ENCODE measurements at regions not wholly inside any gene's neighbourhood (a gene's known extent, or its start where the extent isn't known, plus 50 kb on each side); places are given as distances from the start of the nearest gene placed in this dataset.
"Not testable (repeated sequence)": the region's sequence is repeated elsewhere in the genome, so short reads cannot be mapped to it uniquely, and the experiment has no call there.

- Histone ChIP-seq H3K27me3 (replicated peaks; ENCODE audit: insufficient read depth) (no peaks in the 10 kb centered on the region), H3K9me3 (no peaks in the 10 kb centered on the region), H3K27ac (no peak overlapping the region), H3K4me3 (no peak overlapping the region), H3K4me1 (ENCODE audit: control insufficient read depth in 1 of 2, low read depth in 2 of 2) (peaks cover 4 to 8% of the 10 kb centered on the region in 2 donors), H3K36me3 (no peaks in the 10 kb centered on the region)
- TF ChIP-seq CTCF (IDR thresholded peaks at IDR 0.05) = no peak
- ATAC-seq (ENCODE audit: insufficient number of reproducible peaks, low FRiP score, low read depth) = no peak
- no peak for DNase-seq (ENCODE audit: low spot score)
Observed at GRCh38 chr9:87370049-87370685, 127.5 kb upstream of the DAPK1 start.

GRCh38 chr9:87371795-87372355, 125.8 kb upstream of the DAPK1 start:
- Histone ChIP-seq H3K27me3 (replicated peaks; ENCODE audit: insufficient read depth) (no peaks in the 10 kb centered on the region), H3K27ac (no peak overlapping the region), H3K4me3 (no peak overlapping the region), H3K9me3 (no peaks in the 10 kb centered on the region), H3K4me1 (ENCODE audit: control insufficient read depth in 1 of 2, low read depth in 2 of 2) (peaks cover 4 to 8% of the 10 kb centered on the region in 2 donors), H3K36me3 (no peaks in the 10 kb centered on the region)
- no peak for TF ChIP-seq CTCF (IDR thresholded peaks at IDR 0.05)
- no peak for ATAC-seq (ENCODE audit: insufficient number of reproducible peaks, low FRiP score, low read depth)
- no peak for DNase-seq (ENCODE audit: low spot score)

GRCh38 chr9:87372356-87372851, 125.3 kb upstream of the DAPK1 start:
- ATAC-seq (ENCODE audit: insufficient number of reproducible peaks, low FRiP score, low read depth) = no peak
- H3K36me3 ChIP-seq = no peaks in the 10 kb centered on the region

GRCh38 chr9:87374023-87374919, 123.4 kb upstream of the DAPK1 start:
- H3K27ac ChIP-seq; DNase-seq (ENCODE audit: low spot score); H3K36me3 ChIP-seq; H3K27me3 ChIP-seq (replicated peaks; ENCODE audit: insufficient read depth); H3K4me1 ChIP-seq (ENCODE audit: control insufficient read depth in 1 of 2, low read depth in 2 of 2); H3K4me3 ChIP-seq; H3K9me3 ChIP-seq; ATAC-seq (ENCODE audit: insufficient number of reproducible peaks, low FRiP score, low read depth): not testable (repeated sequence)

More at GRCh38 chr9:87372356-87372851, 125.3 kb upstream of the DAPK1 start:
- H3K9me3 ChIP-seq = no peaks in the 10 kb centered on the region
- no peak overlapping the region for H3K4me3 ChIP-seq
- peaks cover 4 to 8% of the 10 kb centered on the region in 2 donors for H3K4me1 ChIP-seq (ENCODE audit: control insufficient read depth in 1 of 2, low read depth in 2 of 2)
- H3K27me3 ChIP-seq (replicated peaks; ENCODE audit: insufficient read depth) = no peaks in the 10 kb centered on the region
- no peak for DNase-seq (ENCODE audit: low spot score)
- no peak for TF ChIP-seq CTCF (IDR thresholded peaks at IDR 0.05)
- no peak overlapping the region for H3K27ac ChIP-seq

- no peak overlapping the region for H3K4me3 ChIP-seq
- no peak for TF ChIP-seq CTCF (IDR thresholded peaks at IDR 0.05)
- no peak overlapping the region for H3K27ac ChIP-seq
- peaks cover 0 to 2% of the 10 kb centered on the region in 2 donors for H3K4me1 ChIP-seq (ENCODE audit: control insufficient read depth in 1 of 2, low read depth in 2 of 2)
- DNase-seq (ENCODE audit: low spot score) = no peak
- no peaks in the 10 kb centered on the region for H3K9me3 ChIP-seq
- ATAC-seq (ENCODE audit: insufficient number of reproducible peaks, low FRiP score, low read depth) = peak; percentile 55
- no peaks in the 10 kb centered on the region for H3K27me3 ChIP-seq (replicated peaks; ENCODE audit: insufficient read depth)
- H3K36me3 ChIP-seq = no peaks in the 10 kb centered on the region
Observed at GRCh38 chr9:87375397-87376073, 122.1 kb upstream of the DAPK1 start.
